ENCODE measurements at regions not wholly inside any gene's neighbourhood (a gene's known extent, or its start where the extent isn't known, plus 50 kb on each side); places are given as distances from the start of the nearest gene placed in this dataset.
A peak's percentile ranks its signal among the peaks of the same experiment; 100 is the strongest.

- no peaks in the 10 kb centered on the region for H4K20me1 ChIP-seq (ENCODE audit: insufficient read depth)
Measured at GRCh38 chr5:74026310-74026709, 400.3 kb downstream of the ARHGEF28 start.

GRCh38 chr5:74021126-74021525 is 395.1 kb downstream of the ARHGEF28 start:
- H3K27ac ChIP-seq (ENCODE audit: low read length) = peak overlapping the region; percentile 54
- no peaks in the 10 kb centered on the region for H3K9me3 ChIP-seq (ENCODE audit: low read length)
- H3K9me2 ChIP-seq (ENCODE audit: insufficient read depth, low read length) = no peaks in the 10 kb centered on the region
- peak overlapping the region; percentile 22 for H3K4me3 ChIP-seq (ENCODE audit: low read length)
- H3K36me3 ChIP-seq (ENCODE audit: insufficient read depth, low read length) = no peaks in the 10 kb centered on the region
- no peaks in the 10 kb centered on the region for H3F3A ChIP-seq (ENCODE audit: insufficient read depth, low read length, poor library complexity, severe bottlenecking)
- no peaks in the 10 kb centered on the region for H3K79me2 ChIP-seq (replicated peaks; ENCODE audit: insufficient read depth, low read length)
- H4K20me1 ChIP-seq (ENCODE audit: insufficient read depth) = no peaks in the 10 kb centered on the region
- no peak for TF ChIP-seq RAD21 (conservative IDR thresholded peaks at IDR 0.05)
- TF ChIP-seq TAF1 (IDR thresholded peaks at IDR 0.05; ENCODE audit: low read depth) = no peak
- TF ChIP-seq, protein P1, sequence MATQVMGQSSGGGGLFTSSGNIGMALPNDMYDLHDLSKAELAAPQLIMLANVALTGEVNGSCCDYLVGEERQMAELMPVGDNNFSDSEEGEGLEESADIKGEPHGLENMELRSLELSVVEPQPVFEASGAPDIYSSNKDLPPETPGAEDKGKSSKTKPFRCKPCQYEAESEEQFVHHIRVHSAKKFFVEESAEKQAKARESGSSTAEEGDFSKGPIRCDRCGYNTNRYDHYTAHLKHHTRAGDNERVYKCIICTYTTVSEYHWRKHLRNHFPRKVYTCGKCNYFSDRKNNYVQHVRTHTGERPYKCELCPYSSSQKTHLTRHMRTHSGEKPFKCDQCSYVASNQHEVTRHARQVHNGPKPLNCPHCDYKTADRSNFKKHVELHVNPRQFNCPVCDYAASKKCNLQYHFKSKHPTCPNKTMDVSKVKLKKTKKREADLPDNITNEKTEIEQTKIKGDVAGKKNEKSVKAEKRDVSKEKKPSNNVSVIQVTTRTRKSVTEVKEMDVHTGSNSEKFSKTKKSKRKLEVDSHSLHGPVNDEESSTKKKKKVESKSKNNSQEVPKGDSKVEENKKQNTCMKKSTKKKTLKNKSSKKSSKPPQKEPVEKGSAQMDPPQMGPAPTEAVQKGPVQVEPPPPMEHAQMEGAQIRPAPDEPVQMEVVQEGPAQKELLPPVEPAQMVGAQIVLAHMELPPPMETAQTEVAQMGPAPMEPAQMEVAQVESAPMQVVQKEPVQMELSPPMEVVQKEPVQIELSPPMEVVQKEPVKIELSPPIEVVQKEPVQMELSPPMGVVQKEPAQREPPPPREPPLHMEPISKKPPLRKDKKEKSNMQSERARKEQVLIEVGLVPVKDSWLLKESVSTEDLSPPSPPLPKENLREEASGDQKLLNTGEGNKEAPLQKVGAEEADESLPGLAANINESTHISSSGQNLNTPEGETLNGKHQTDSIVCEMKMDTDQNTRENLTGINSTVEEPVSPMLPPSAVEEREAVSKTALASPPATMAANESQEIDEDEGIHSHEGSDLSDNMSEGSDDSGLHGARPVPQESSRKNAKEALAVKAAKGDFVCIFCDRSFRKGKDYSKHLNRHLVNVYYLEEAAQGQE (IDR thresholded peaks at IDR 0.05; ENCODE audit: borderline replicate concordance) = no peak
- TF ChIP-seq EP300 (conservative IDR thresholded peaks at IDR 0.05; ENCODE audit: poor library complexity, severe bottlenecking) = no peak
- no peak for TF ChIP-seq SMC3 (conservative IDR thresholded peaks at IDR 0.05; ENCODE audit: poor library complexity)
- TF ChIP-seq MXI1 (conservative IDR thresholded peaks at IDR 0.05; ENCODE audit: poor library complexity, severe bottlenecking) = no peak
- TF ChIP-seq EZH2 (IDR thresholded peaks at IDR 0.05; ENCODE audit: borderline replicate concordance, insufficient read depth, low read length, poor library complexity, severe bottlenecking) = no peak
- no peak for TF ChIP-seq CTCF (IDR thresholded peaks at IDR 0.05; ENCODE audit: poor library complexity, severe bottlenecking)
- TF ChIP-seq POLR2AphosphoS5 (IDR thresholded peaks at IDR 0.05) = no peak
- no peak overlapping the region for H2AFZ ChIP-seq (ENCODE audit: low read depth, low read length)
- H3K9ac ChIP-seq (ENCODE audit: low read length) = no peak overlapping the region
- no peak overlapping the region for H3K4me2 ChIP-seq (ENCODE audit: low read length)
- H3K27me3 ChIP-seq (ENCODE audit: insufficient read depth, low read depth, low read length) = no peaks in the 10 kb centered on the region

More at GRCh38 chr5:74026310-74026709, 400.3 kb downstream of the ARHGEF28 start:
- H3K79me2 ChIP-seq (replicated peaks; ENCODE audit: insufficient read depth, low read length) = no peaks in the 10 kb centered on the region
- no peak overlapping the region for H3K27ac ChIP-seq (ENCODE audit: low read length)
- no peaks in the 10 kb centered on the region for H3K9me2 ChIP-seq (ENCODE audit: insufficient read depth, low read length)
- H3F3A ChIP-seq (ENCODE audit: insufficient read depth, low read length, poor library complexity, severe bottlenecking) = no peaks in the 10 kb centered on the region
- H3K27me3 ChIP-seq (ENCODE audit: insufficient read depth, low read depth, low read length) = no peaks in the 10 kb centered on the region
- no peak overlapping the region for H3K4me3 ChIP-seq (ENCODE audit: low read length)
- H3K4me2 ChIP-seq (ENCODE audit: low read length) = no peak overlapping the region
- H3K36me3 ChIP-seq (ENCODE audit: insufficient read depth, low read length) = no peaks in the 10 kb centered on the region
- no peak overlapping the region for H3K9ac ChIP-seq (ENCODE audit: low read length)
- no peaks in the 10 kb centered on the region for H3K9me3 ChIP-seq (ENCODE audit: low read length)
- no peak overlapping the region for H2AFZ ChIP-seq (ENCODE audit: low read depth, low read length)
- no peak for TF ChIP-seq SMC3 (conservative IDR thresholded peaks at IDR 0.05; ENCODE audit: poor library complexity)
- no peak for TF ChIP-seq EZH2 (IDR thresholded peaks at IDR 0.05; ENCODE audit: borderline replicate concordance, insufficient read depth, low read length, poor library complexity, severe bottlenecking)
- no peak for TF ChIP-seq TAF1 (IDR thresholded peaks at IDR 0.05; ENCODE audit: low read depth)
- no peak for TF ChIP-seq POLR2AphosphoS5 (IDR thresholded peaks at IDR 0.05)
- TF ChIP-seq, protein P1 (IDR thresholded peaks at IDR 0.05; ENCODE audit: borderline replicate concordance) = no peak
- TF ChIP-seq MXI1 (conservative IDR thresholded peaks at IDR 0.05; ENCODE audit: poor library complexity, severe bottlenecking) = no peak
- TF ChIP-seq CTCF (IDR thresholded peaks at IDR 0.05; ENCODE audit: poor library complexity, severe bottlenecking) = no peak
- no peak for TF ChIP-seq RAD21 (conservative IDR thresholded peaks at IDR 0.05)
- no peak for TF ChIP-seq EP300 (conservative IDR thresholded peaks at IDR 0.05; ENCODE audit: poor library complexity, severe bottlenecking)
